Psoas muscle (tissue), 7 donors: ENCODE measurements at regions not wholly inside any gene's neighbourhood (a gene's known extent, or its start where the extent isn't known, plus 50 kb on each side); places are given as distances from the start of the nearest gene placed in this dataset.
"Not testable (repeated sequence)": the region's sequence is repeated elsewhere in the genome, so short reads cannot be mapped to it uniquely, and the experiment has no call there.

ENCODE experiments used
- ATAC-seq, 4 donors: fragments of 200-7000 bp; cut with Tn5 transposase; one replicate each; pipeline ENCODE4 v1.9.1; 2020; ENCODE audit warnings: moderate library complexity in 3 of 4, mild to moderate bottlenecking in 2 of 4
- DNase-seq, 2 donors: peaks; one replicate each; pipeline ENCODE4 v3.0.0-alpha.2; 2020
- H3K27ac ChIP-seq: fragments of 200-600 bp; one replicate; pipeline ENCODE4 v1.8.0; 2022
- H3K27me3 ChIP-seq, 3 donors: fragments of 200-600 bp in 1 of 3; one replicate each; pipeline versions ENCODE4 v1.6.1 to v1.8.0; 2013 to 2022; ENCODE audit warnings: low read length in 2 of 3, mild to moderate bottlenecking in 2 of 3, moderate library complexity in 1 of 3; ENCODE audit not compliant: insufficient read depth in 3 of 3
- H3K36me3 ChIP-seq, 2 donors: fragments of 200-600 bp in 1 of 2; one replicate each; pipeline versions ENCODE4 v1.6.1 to v1.8.0; 2013 to 2022; ENCODE audit warnings: low read depth in 1 of 2, mild to moderate bottlenecking in 1 of 2, moderate library complexity in 1 of 2; ENCODE audit not compliant: insufficient read depth in 1 of 2
- H3K4me1 ChIP-seq: fragments of 200-600 bp; one replicate; pipeline ENCODE4 v1.8.0; 2022
- H3K4me3 ChIP-seq: fragments of 200-600 bp; one replicate; pipeline ENCODE4 v1.8.0; 2022; ENCODE audit warnings: mild to moderate bottlenecking
- H3K9me3 ChIP-seq: fragments of 200-600 bp; one replicate; pipeline ENCODE4 v1.8.0; 2022
- CTCF ChIP-seq: fragments of 200-600 bp; IDR thresholded peaks from one replicate; pipeline ENCODE4 v1.8.0; 2022; ENCODE audit warnings: antibody characterized with exemption
- WGBS, 3 donors: extraction: QIAGEN DNeasy Blood & Tissue Kit; methylation state at CpG; one replicate each; pipeline versions ENCODE4 v1.1.6 to v1.1.7; 2013; 5-methylcytosine and 5-hydroxymethylcytosine counted together
- intact Hi-C, 2 donors: fragments of 100-400 bp; cut with DNase I; formaldehyde crosslinking; loops; one replicate each; pipeline versions ENCODE4 v1.11.0 to v1.14.2; 2022
- donor health status: healthy with polysubstance abuse.
- donor health status: DM: no; HTN: no; CAD: no; lungs with moderate emphysema.
- donor health status: Bipolar disorder and iron deficiency.
- donor health status: healthy.
- donor health status: DM: yes; HTN: yes; CAD: no.
- donor health status: DM: no; HTN: no; CAD: no.
- donor health status: DM: yes; HTN: yes; CAD: no.

GRCh38 chr7:65749518-65749917 lies 123.4 kb upstream of the VKORC1L1 start:
- no peak overlapping the region for H3K27ac ChIP-seq
- H3K36me3 ChIP-seq = peaks cover 0 to 17% of the 10 kb centered on the region in 2 donors
- DNase-seq = no peak
- H3K27me3 ChIP-seq = no peaks in the 10 kb centered on the region
- no peaks in the 10 kb centered on the region for H3K9me3 ChIP-seq
- H3K4me1 ChIP-seq = peaks cover 13% of the 10 kb centered on the region
- no peak for ATAC-seq
- TF ChIP-seq CTCF = no peak
- 94 to 97% (median 94%) methylated on average over 12 of the region's 12 CpGs for WGBS, 3 donors
- H3K4me3 ChIP-seq = no peak overlapping the region
- intact Hi-C loops = no loop called here

DNA sequence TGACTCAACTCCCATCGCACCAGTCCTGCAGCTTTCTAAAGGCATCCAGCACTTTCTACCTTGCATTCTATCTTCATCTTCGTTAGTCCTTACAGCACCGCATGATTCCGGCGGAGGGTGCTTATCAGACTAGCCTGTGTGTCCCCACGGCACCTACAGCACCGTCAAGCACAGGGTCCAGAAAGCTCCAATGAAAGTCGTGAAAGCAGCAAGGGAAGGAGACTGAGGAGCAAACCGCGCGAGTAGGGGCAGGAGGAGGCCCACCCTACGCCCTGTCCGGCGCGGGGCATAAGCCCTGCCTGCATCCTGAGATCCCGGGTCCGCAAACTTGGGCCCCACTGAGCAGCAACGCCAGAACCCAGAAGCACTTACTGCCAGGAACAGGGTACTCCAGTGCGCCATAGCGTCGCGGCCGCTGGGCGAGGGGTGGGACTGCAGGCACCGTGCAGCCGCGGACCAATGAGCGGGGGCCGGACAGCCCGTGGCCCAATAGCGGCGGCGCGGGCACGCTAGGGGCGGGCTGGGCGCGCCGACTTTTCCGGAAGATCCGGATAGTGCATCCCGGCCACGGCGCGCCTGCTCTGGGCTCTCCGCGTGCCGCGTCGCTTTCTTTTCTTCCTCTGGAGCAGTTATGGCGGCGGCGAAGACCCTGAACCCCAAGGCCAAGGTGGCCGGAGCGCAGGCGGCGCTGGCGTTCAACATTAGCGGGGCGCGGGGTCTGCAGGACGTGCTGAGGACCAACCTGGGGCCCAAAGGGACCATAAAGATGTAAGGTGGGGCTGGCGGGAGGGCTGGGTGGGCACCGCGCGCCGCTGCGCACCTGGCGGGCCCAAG lies 122.1 kb upstream of the VKORC1L1 start:
- Histone ChIP-seq H3K27ac (peak overlapping the region; percentile 70), H3K4me1 (peaks cover 13% of the 10 kb centered on the region), H3K4me3 (peak overlapping the region; percentile 77), H3K36me3 (peaks cover 0 to 29% of the 10 kb centered on the region in 2 donors), H3K27me3 (no peaks in the 10 kb centered on the region), H3K9me3 (no peaks in the 10 kb centered on the region)
- TF ChIP-seq CTCF = peak; percentile 4
- WGBS, 3 donors = 0 to 1% (median 1%) methylated on average over 58 to 69 of the region's 69 CpGs
- peak; percentile 91 to 93 for DNase-seq
- ATAC-seq = peak; percentile 99 to 100 (median 100)
- intact Hi-C loops = no loop called here

DNA sequence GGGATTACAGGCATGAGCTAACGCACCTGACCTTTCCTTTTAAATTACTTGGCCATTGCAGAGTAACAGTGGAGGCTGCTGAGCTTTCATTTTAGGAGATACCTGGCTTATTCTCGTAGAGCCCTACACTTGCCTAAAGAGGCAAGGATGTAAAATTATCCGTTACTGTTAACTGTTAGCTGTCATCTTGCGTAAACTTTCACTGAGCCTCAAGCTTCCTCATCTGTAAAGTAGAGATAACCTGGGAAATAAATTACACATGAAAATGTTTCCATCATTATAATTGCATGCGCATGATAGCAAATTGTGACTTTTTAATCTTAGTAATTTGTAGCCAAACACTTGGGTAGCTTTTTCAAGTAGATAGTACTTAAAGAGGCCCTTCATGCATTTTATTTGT lies 118.8 kb upstream of the VKORC1L1 start:
- Histone ChIP-seq H3K36me3 (peaks cover 0 to 52% of the 10 kb centered on the region in 2 donors), H3K4me1 (peaks cover 13% of the 10 kb centered on the region)
- H3K4me3 ChIP-seq, H3K9me3 ChIP-seq, H3K27me3 ChIP-seq, DNase-seq, ATAC-seq, intact Hi-C loops, H3K27ac ChIP-seq: not testable (repeated sequence)
- WGBS, 3 donors = 88 to 95% (median 91%) methylated on average over 5 of the region's 5 CpGs

DNA sequence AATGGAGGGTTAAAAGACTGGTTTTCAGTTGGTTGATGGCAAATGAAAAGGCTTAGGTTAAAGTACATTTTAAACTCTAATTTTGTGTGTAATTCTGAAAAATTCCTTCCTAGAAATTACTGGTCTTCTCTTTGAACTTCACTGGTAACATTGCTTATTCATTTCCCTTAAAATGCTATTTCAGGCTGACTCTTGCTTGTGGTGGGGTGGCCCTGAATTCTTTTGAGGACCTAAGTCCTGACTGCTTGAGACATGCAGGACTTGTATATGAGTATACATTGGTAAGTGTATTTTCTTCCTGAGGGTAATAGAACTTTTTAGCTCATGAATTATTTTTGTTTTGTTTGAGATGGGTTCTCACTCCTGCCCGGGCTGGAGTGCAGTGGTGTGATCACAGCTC lies 113.9 kb upstream of the VKORC1L1 start:
- DNase-seq, ATAC-seq, H3K9me3 ChIP-seq, H3K4me3 ChIP-seq, H3K4me1 ChIP-seq, H3K27me3 ChIP-seq, H3K27ac ChIP-seq, intact Hi-C loops: not testable (repeated sequence)
- WGBS, 3 donors = 78 to 96% (median 92%) methylated on average over 1 of the region's 1 CpG
- H3K36me3 ChIP-seq = peaks cover 0 to 72% of the 10 kb centered on the region in 2 donors

- intact Hi-C loops, ATAC-seq, H3K4me1 ChIP-seq, H3K4me3 ChIP-seq, H3K27me3 ChIP-seq, H3K9me3 ChIP-seq, DNase-seq: not testable (repeated sequence)
- WGBS, 3 donors = 73 to 86% (median 77%) methylated on average over 3 of the region's 3 CpGs
- peak overlapping the region; percentile 16 for H3K27ac ChIP-seq
- H3K36me3 ChIP-seq = peaks cover 0 to 41% of the 10 kb centered on the region in 2 donors
Observed at GRCh38 chr7:65762712-65763111, 110.2 kb upstream of the VKORC1L1 start.

GRCh38 chr7:65763114-65763513 lies 109.8 kb upstream of the VKORC1L1 start:
- peaks cover 0 to 39% of the 10 kb centered on the region in 2 donors for H3K36me3 ChIP-seq
- H3K27me3 ChIP-seq, intact Hi-C loops, H3K9me3 ChIP-seq, ATAC-seq, H3K4me3 ChIP-seq, DNase-seq, H3K4me1 ChIP-seq: not testable (repeated sequence)
- 75 to 77% (median 77%) methylated on average over 5 of the region's 5 CpGs for WGBS, 3 donors
- H3K27ac ChIP-seq = peak overlapping the region; percentile 16
